ENCODE measurements at regions not wholly inside any gene's neighbourhood (a gene's known extent, or its start where the extent isn't known, plus 50 kb on each side); places are given as distances from the start of the nearest gene placed in this dataset.

DNA sequence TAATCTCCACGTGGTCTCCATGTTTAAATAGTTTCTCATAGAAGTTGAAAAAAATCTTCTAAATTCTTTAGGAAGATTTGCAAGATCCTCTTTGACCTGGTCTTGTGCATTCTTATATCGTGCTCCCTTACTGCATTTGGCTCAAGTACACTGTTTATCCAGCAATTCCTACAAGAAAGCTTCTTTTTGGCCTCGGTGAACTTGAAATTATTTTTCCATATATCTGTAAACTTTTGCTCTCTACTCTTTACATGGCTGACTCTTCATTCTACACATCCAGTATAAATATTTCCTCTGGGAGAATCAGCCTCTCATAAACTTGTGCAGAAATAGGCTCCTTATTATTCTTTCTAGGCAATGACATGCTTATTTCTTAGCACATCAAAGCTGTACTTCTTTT, 1457.9 kb upstream of the PRR20A start:
- DNase-seq, result no peak
- H3K9me3 ChIP-seq, result no peaks in the 10 kb centered on the region
- no peaks in the 10 kb centered on the region for H3K27me3 ChIP-seq
- H3K36me3 ChIP-seq, result no peaks in the 10 kb centered on the region
- TF ChIP-seq, protein P1, sequence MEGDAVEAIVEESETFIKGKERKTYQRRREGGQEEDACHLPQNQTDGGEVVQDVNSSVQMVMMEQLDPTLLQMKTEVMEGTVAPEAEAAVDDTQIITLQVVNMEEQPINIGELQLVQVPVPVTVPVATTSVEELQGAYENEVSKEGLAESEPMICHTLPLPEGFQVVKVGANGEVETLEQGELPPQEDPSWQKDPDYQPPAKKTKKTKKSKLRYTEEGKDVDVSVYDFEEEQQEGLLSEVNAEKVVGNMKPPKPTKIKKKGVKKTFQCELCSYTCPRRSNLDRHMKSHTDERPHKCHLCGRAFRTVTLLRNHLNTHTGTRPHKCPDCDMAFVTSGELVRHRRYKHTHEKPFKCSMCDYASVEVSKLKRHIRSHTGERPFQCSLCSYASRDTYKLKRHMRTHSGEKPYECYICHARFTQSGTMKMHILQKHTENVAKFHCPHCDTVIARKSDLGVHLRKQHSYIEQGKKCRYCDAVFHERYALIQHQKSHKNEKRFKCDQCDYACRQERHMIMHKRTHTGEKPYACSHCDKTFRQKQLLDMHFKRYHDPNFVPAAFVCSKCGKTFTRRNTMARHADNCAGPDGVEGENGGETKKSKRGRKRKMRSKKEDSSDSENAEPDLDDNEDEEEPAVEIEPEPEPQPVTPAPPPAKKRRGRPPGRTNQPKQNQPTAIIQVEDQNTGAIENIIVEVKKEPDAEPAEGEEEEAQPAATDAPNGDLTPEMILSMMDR (IDR thresholded peaks at IDR 0.05), result no peak
- no peak for TF ChIP-seq POLR2A (IDR thresholded peaks at IDR 0.05)
- intact Hi-C loops (cut with DNase I), result no loop called here
- H3K4me3 ChIP-seq (replicated peaks in 1 of 3), result no peak overlapping the region
- 49 to 58% methylated on average over 3 of the region's 3 CpGs for WGBS, 2 donors
- no peak overlapping the region for H3K27ac ChIP-seq
- H3K4me1 ChIP-seq, result no peaks in the 10 kb centered on the region

DNA sequence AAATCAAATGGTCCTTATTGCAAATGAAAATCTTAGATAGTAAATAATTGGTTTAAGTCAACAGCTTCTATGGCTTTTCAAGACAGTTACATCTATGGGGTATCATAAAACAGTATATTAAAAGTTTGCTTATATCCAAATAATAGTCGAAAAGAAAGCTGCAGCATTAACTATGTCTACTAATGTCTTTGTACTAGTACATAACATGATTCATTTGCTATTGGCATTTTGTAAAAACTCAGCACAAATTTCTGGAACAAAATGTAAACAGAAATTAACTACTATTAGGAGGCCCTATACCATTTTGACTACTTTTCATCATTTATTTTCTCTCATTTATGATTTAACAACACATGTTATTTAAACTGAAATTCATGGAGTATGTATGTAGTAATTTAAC, 1435.2 kb upstream of the PRR20A start:
- no peak overlapping the region for H3K27ac ChIP-seq
- TF ChIP-seq, protein P1 (IDR thresholded peaks at IDR 0.05), result no peak
- TF ChIP-seq POLR2A (IDR thresholded peaks at IDR 0.05), result no peak
- no peaks in the 10 kb centered on the region for H3K27me3 ChIP-seq
- no peak for DNase-seq
- no peak overlapping the region for H3K4me3 ChIP-seq (replicated peaks in 1 of 3)
- H3K9me3 ChIP-seq, result no peaks in the 10 kb centered on the region
- 81 to 86% methylated on average over 1 of the region's 1 CpG for WGBS, 2 donors
- intact Hi-C loops (cut with DNase I), result no loop called here
- no peaks in the 10 kb centered on the region for H3K4me1 ChIP-seq
- H3K36me3 ChIP-seq, result no peaks in the 10 kb centered on the region

DNA sequence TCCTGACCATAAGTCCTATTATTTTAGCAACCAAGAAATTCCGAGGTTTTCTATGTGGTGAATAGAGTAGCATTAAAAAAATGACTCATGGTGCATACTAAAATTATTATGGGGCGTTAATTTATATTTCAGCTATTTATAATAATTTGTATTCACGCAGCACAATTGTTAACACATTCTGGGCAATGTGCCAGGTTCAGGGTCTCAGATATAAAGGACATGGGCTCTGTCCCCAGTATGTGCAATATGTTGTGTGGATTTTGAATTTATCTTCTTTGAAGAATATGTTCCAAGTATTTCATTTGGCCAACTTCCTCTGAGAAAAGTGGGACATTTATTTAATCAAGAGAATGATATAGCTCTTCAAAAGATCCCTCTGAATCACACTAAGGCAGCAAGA, 1434.7 kb upstream of the PRR20A start:
- WGBS, 2 donors, result 64 to 66% methylated on average over 3 of the region's 3 CpGs
- no peak for DNase-seq
- Histone ChIP-seq H3K27ac (no peak overlapping the region), H3K27me3 (no peaks in the 10 kb centered on the region), H3K4me1 (no peaks in the 10 kb centered on the region), H3K36me3 (no peaks in the 10 kb centered on the region), H3K9me3 (no peaks in the 10 kb centered on the region), H3K4me3 (replicated peaks in 1 of 3) (no peak overlapping the region)
- intact Hi-C loops (cut with DNase I), result no loop called here
- TF ChIP-seq, protein P1 (IDR thresholded peaks at IDR 0.05), result no peak
- no peak for TF ChIP-seq POLR2A (IDR thresholded peaks at IDR 0.05)

DNA sequence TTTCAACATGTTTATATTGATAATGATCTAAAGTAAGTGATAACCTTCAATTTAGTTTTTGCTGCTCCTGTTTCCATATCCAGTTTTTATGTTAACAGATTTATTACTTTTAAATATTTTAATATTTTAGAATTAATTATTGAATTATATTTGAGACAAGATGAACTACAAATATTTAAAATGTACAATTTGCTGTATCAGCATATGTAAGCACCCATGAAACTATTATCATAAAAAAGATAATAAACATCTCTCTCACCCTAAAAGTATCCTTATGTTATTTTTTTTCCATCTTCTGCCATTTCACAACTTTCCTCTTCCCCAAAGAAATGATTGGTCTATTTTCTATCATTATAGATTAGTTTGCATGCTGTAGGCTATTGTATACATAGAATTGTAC, 1426.6 kb upstream of the PRR20A start:
- Histone ChIP-seq H3K27ac (no peak overlapping the region), H3K4me3 (replicated peaks in 1 of 3) (no peak overlapping the region), H3K4me1 (no peaks in the 10 kb centered on the region), H3K9me3 (no peaks in the 10 kb centered on the region), H3K27me3 (no peaks in the 10 kb centered on the region), H3K36me3 (no peaks in the 10 kb centered on the region)
- no peak for DNase-seq
- TF ChIP-seq, protein P1 (IDR thresholded peaks at IDR 0.05), result no peak
- no peak for TF ChIP-seq POLR2A (IDR thresholded peaks at IDR 0.05)
- intact Hi-C loops (cut with DNase I), result no loop called here

DNA sequence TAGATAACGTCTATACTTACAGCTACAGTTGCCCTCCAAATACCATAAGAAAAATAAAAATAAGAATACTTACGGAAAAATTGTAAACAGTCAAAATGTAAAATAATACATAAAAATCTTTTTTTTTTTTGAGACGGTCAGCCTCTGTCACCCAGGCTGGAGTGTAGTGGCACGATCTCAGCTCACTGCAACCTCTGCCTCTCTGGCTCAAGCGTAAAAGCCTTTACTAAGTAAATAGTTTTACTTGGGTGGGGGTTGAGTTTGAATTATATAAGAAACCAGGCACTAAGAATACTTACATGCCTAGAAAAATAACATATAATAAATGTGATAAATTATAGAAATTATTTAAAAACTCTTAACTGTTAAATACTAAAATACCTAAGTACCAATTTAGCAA, 1413.0 kb upstream of the PRR20A start:
- Histone ChIP-seq H3K27me3 (no peaks in the 10 kb centered on the region), H3K4me3 (replicated peaks in 1 of 3) (no peak overlapping the region), H3K4me1 (no peaks in the 10 kb centered on the region), H3K36me3 (no peaks in the 10 kb centered on the region), H3K27ac (no peak overlapping the region), H3K9me3 (no peaks in the 10 kb centered on the region)
- TF ChIP-seq, protein P1 (IDR thresholded peaks at IDR 0.05), result no peak
- TF ChIP-seq POLR2A (IDR thresholded peaks at IDR 0.05), result no peak
- intact Hi-C loops (cut with DNase I), result no loop called here
- DNase-seq, result no peak
- 60 to 65% methylated on average over 5 of the region's 5 CpGs for WGBS, 2 donors

Data from thyroid gland (tissue), 4 donors.